Psoas muscle (tissue), 7 donors: ENCODE measurements at regions not wholly inside any gene's neighbourhood (a gene's known extent, or its start where the extent isn't known, plus 50 kb on each side); places are given as distances from the start of the nearest gene placed in this dataset.

ENCODE experiments used
- ATAC-seq, 4 donors: fragments of 200-7000 bp; cut with Tn5 transposase; one replicate each; pipeline ENCODE4 v1.9.1; 2020; ENCODE audit warnings: moderate library complexity in 3 of 4, mild to moderate bottlenecking in 2 of 4
- DNase-seq, 2 donors: peaks; one replicate each; pipeline ENCODE4 v3.0.0-alpha.2; 2020
- H3K27ac ChIP-seq: fragments of 200-600 bp; one replicate; pipeline ENCODE4 v1.8.0; 2022
- H3K27me3 ChIP-seq, 3 donors: fragments of 200-600 bp in 1 of 3; one replicate each; pipeline versions ENCODE4 v1.6.1 to v1.8.0; 2013 to 2022; ENCODE audit warnings: low read length in 2 of 3, mild to moderate bottlenecking in 2 of 3, moderate library complexity in 1 of 3; ENCODE audit not compliant: insufficient read depth in 3 of 3
- H3K36me3 ChIP-seq, 2 donors: fragments of 200-600 bp in 1 of 2; one replicate each; pipeline versions ENCODE4 v1.6.1 to v1.8.0; 2013 to 2022; ENCODE audit warnings: low read depth in 1 of 2, mild to moderate bottlenecking in 1 of 2, moderate library complexity in 1 of 2; ENCODE audit not compliant: insufficient read depth in 1 of 2
- H3K4me1 ChIP-seq: fragments of 200-600 bp; one replicate; pipeline ENCODE4 v1.8.0; 2022
- H3K4me3 ChIP-seq: fragments of 200-600 bp; one replicate; pipeline ENCODE4 v1.8.0; 2022; ENCODE audit warnings: mild to moderate bottlenecking
- H3K9me3 ChIP-seq: fragments of 200-600 bp; one replicate; pipeline ENCODE4 v1.8.0; 2022
- WGBS, 3 donors: extraction: QIAGEN DNeasy Blood & Tissue Kit; methylation state at CpG; one replicate each; pipeline versions ENCODE4 v1.1.6 to v1.1.7; 2013; 5-methylcytosine and 5-hydroxymethylcytosine counted together
- intact Hi-C, 2 donors: fragments of 100-400 bp; cut with DNase I; formaldehyde crosslinking; loops; one replicate each; pipeline versions ENCODE4 v1.11.0 to v1.14.2; 2022
- TF ChIP-seq, protein P1 (sequence below): fragments of 200-600 bp; IDR thresholded peaks from one replicate; pipeline ENCODE4 v1.8.0; 2022; ENCODE audit warnings: antibody characterized with exemption
- donor health status: healthy with polysubstance abuse.
- donor health status: DM: no; HTN: no; CAD: no; lungs with moderate emphysema.
- donor health status: Bipolar disorder and iron deficiency.
- donor health status: healthy.
- donor health status: DM: yes; HTN: yes; CAD: no.
- donor health status: DM: no; HTN: no; CAD: no.
- donor health status: DM: yes; HTN: yes; CAD: no.

- no peaks in the 10 kb centered on the region for H3K9me3 ChIP-seq
- no peaks in the 10 kb centered on the region for H3K36me3 ChIP-seq
- ATAC-seq: no peak
- TF ChIP-seq, protein P1, sequence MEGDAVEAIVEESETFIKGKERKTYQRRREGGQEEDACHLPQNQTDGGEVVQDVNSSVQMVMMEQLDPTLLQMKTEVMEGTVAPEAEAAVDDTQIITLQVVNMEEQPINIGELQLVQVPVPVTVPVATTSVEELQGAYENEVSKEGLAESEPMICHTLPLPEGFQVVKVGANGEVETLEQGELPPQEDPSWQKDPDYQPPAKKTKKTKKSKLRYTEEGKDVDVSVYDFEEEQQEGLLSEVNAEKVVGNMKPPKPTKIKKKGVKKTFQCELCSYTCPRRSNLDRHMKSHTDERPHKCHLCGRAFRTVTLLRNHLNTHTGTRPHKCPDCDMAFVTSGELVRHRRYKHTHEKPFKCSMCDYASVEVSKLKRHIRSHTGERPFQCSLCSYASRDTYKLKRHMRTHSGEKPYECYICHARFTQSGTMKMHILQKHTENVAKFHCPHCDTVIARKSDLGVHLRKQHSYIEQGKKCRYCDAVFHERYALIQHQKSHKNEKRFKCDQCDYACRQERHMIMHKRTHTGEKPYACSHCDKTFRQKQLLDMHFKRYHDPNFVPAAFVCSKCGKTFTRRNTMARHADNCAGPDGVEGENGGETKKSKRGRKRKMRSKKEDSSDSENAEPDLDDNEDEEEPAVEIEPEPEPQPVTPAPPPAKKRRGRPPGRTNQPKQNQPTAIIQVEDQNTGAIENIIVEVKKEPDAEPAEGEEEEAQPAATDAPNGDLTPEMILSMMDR: no peak
- DNase-seq: no peak
- no peak overlapping the region for H3K27ac ChIP-seq
- intact Hi-C loops: no loop called here
- H3K4me3 ChIP-seq: no peak overlapping the region
- H3K27me3 ChIP-seq: no peaks in the 10 kb centered on the region
- no peaks in the 10 kb centered on the region for H3K4me1 ChIP-seq
These were observed 182.4 kb downstream of the RAP2A start for GRCh38 chr13:97616385-97616784.

GRCh38 chr13:97621025-97621424 is 187.1 kb downstream of the RAP2A start:
- 93 to 97% (median 94%) methylated on average over 15 of the region's 15 CpGs for WGBS, 3 donors
- no peak for ATAC-seq

DNA sequence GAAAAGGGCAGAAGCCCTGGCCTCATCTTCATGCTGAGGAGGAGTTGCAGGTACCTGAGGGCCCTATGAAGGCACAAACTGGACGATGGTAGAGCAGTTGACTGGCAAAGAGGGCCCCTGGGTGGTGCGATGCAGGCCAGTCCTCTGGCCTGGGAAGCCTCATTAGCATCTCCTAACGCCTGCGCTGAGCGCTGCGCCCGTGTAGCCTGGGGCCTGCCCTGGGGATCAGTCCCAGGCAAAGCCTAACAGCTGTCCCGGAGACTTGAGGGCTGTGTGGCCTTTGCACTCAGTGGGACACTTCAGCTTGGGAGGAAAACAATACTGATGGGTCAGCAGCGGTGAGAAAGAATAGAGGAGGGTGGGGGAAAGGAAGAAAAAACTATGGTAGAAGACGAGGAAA is 187.7 kb downstream of the RAP2A start:
- WGBS, 3 donors: 76% methylated on average over 10 of the region's 10 CpGs
- H3K4me3 ChIP-seq: no peak overlapping the region
- no peak for DNase-seq
- no peak overlapping the region for H3K27ac ChIP-seq
- H3K27me3 ChIP-seq: no peaks in the 10 kb centered on the region
- no peaks in the 10 kb centered on the region for H3K4me1 ChIP-seq
- peak in 1 of 4 donors; percentile 23 for ATAC-seq
- no peaks in the 10 kb centered on the region for H3K9me3 ChIP-seq
- no peaks in the 10 kb centered on the region for H3K36me3 ChIP-seq
- intact Hi-C loops: loop anchor here in 1 of 2 donors (10.0 kb wide), 1 partner anchor 187 kb away; the partner anchor contains the start of gene RAP2A
- TF ChIP-seq, protein P1: no peak

More at GRCh38 chr13:97621025-97621424, 187.1 kb downstream of the RAP2A start:
- no peaks in the 10 kb centered on the region for H3K4me1 ChIP-seq
- no peak for DNase-seq
- TF ChIP-seq, protein P1: no peak
- intact Hi-C loops: loop anchor here in 1 of 2 donors (10.0 kb wide), 1 partner anchor 186 kb away; the partner anchor contains the start of gene RAP2A
- no peaks in the 10 kb centered on the region for H3K27me3 ChIP-seq
- H3K9me3 ChIP-seq: no peaks in the 10 kb centered on the region
- no peak overlapping the region for H3K27ac ChIP-seq
- no peak overlapping the region for H3K4me3 ChIP-seq
- H3K36me3 ChIP-seq: no peaks in the 10 kb centered on the region

- Histone ChIP-seq H3K27me3 (no peaks in the 10 kb centered on the region), H3K4me3 (no peak overlapping the region), H3K9me3 (peaks cover 3% of the 10 kb centered on the region), H3K27ac (no peak overlapping the region), H3K36me3 (no peaks in the 10 kb centered on the region), H3K4me1 (peaks cover 12% of the 10 kb centered on the region)
- 7 to 16% (median 10%) methylated on average over 4 of the region's 4 CpGs for WGBS, 3 donors
- TF ChIP-seq, protein P1: no peak
- DNase-seq (peak; percentile 69 to 79), ATAC-seq (peak; percentile 95 to 99 (median 98))
- intact Hi-C loops: loop anchor here in 1 of 2 donors (10.0 kb wide), 1 partner anchor 193 kb away; the partner anchor contains the start of gene RAP2A
These were observed 193.6 kb downstream of the RAP2A start for GRCh38 chr13:97627566-97627965.
